Subcutaneous abdominal adipose tissue (tissue), 5 donors: ENCODE measurements at regions not wholly inside any gene's neighbourhood (a gene's known extent, or its start where the extent isn't known, plus 50 kb on each side); places are given as distances from the start of the nearest gene placed in this dataset.

Experiments
- H3K27ac ChIP-seq: one replicate; pipeline ENCODE4 v1.7.0; 2013; ENCODE audit warnings: low read depth, mild to moderate bottlenecking, inconsistent platforms, low read length, moderate library complexity
- H3K27me3 ChIP-seq, 5 donors: one replicate each; pipeline ENCODE4 v1.7.0; 2013; ENCODE audit warnings: low read length in 5 of 5, inconsistent platforms in 1 of 5; ENCODE audit not compliant: control insufficient read depth in 5 of 5, insufficient read depth in 4 of 5
- H3K36me3 ChIP-seq, 5 donors: one replicate each; pipeline ENCODE4 v1.7.0; 2013; ENCODE audit warnings: low read length in 5 of 5; ENCODE audit not compliant: control insufficient read depth in 5 of 5, insufficient read depth in 5 of 5
- H3K4me1 ChIP-seq, 5 donors: one replicate each; pipeline ENCODE4 v1.7.0; 2013; ENCODE audit warnings: low read length in 5 of 5, mild to moderate bottlenecking in 3 of 5, moderate library complexity in 1 of 5; ENCODE audit not compliant: control insufficient read depth in 5 of 5, insufficient read depth in 5 of 5
- H3K4me3 ChIP-seq, 5 donors: one replicate each; pipeline ENCODE4 v1.7.0; 2013; ENCODE audit warnings: low read length in 5 of 5, low read depth in 1 of 5
- H3K9ac ChIP-seq, 5 donors: one replicate each; pipeline ENCODE4 v1.7.0; 2013; ENCODE audit warnings: low read length in 5 of 5, mild to moderate bottlenecking in 4 of 5, moderate library complexity in 3 of 5
- H3K9me3 ChIP-seq, 5 donors: one replicate each; pipeline ENCODE4 v1.7.0; 2013; ENCODE audit warnings: low read length in 5 of 5; ENCODE audit not compliant: control insufficient read depth in 5 of 5
- donor health status: healthy.
- donor health status: healthy.
- donor health status: healthy.
- donor health status: healthy.
- donor health status: healthy.

GRCh38 chr6:1510239-1510638, 99.5 kb upstream of the FOXC1 start:
- H3K9me3 ChIP-seq: peaks cover 0 to 3% (median 0%) of the 10 kb centered on the region in 5 donors
- no peak overlapping the region for H3K4me3 ChIP-seq
- no peaks in the 10 kb centered on the region for H3K4me1 ChIP-seq
- no peak overlapping the region for H3K27ac ChIP-seq
- no peaks in the 10 kb centered on the region for H3K36me3 ChIP-seq
- H3K9ac ChIP-seq: no peak overlapping the region
- H3K27me3 ChIP-seq: peaks cover 0 to 16% (median 8%) of the 10 kb centered on the region in 5 donors

- H3K9me3 ChIP-seq: peaks cover 0 to 8% (median 0%) of the 10 kb centered on the region in 5 donors
- H3K27ac ChIP-seq: no peak overlapping the region
- H3K27me3 ChIP-seq: peaks cover 0 to 12% (median 6%) of the 10 kb centered on the region in 5 donors
- no peaks in the 10 kb centered on the region for H3K36me3 ChIP-seq
- H3K4me1 ChIP-seq: no peaks in the 10 kb centered on the region
- H3K9ac ChIP-seq: no peak overlapping the region
- H3K4me3 ChIP-seq: no peak overlapping the region
Measured at GRCh38 chr6:1513215-1513780, 96.4 kb upstream of the FOXC1 start.

- Histone ChIP-seq H3K9ac (no peak overlapping the region), H3K4me1 (no peaks in the 10 kb centered on the region), H3K36me3 (no peaks in the 10 kb centered on the region), H3K27me3 (peaks cover 0 to 12% (median 5%) of the 10 kb centered on the region in 5 donors), H3K9me3 (peaks cover 0 to 8% (median under 1%) of the 10 kb centered on the region in 5 donors), H3K27ac (no peak overlapping the region), H3K4me3 (no peak overlapping the region)
Measured at GRCh38 chr6:1514078-1514477, 95.6 kb upstream of the FOXC1 start.

- H3K4me1 ChIP-seq: no peaks in the 10 kb centered on the region
Measured at GRCh38 chr6:1515280-1515679, 94.4 kb upstream of the FOXC1 start.

GRCh38 chr6:1515781-1516180, 93.9 kb upstream of the FOXC1 start:
- Histone ChIP-seq H3K27ac (no peak overlapping the region), H3K27me3 (peaks cover 2 to 9% (median 5%) of the 10 kb centered on the region in 5 donors), H3K4me1 (no peaks in the 10 kb centered on the region), H3K4me3 (no peak overlapping the region), H3K9ac (no peak overlapping the region), H3K9me3 (peaks cover 3 to 8% (median 5%) of the 10 kb centered on the region in 5 donors), H3K36me3 (no peaks in the 10 kb centered on the region)

More at GRCh38 chr6:1515280-1515679, 94.4 kb upstream of the FOXC1 start:
- H3K27me3 ChIP-seq: peaks cover 0 to 10% (median 5%) of the 10 kb centered on the region in 5 donors
- H3K9me3 ChIP-seq: peaks cover 3 to 8% (median 5%) of the 10 kb centered on the region in 5 donors
- H3K4me3 ChIP-seq: no peak overlapping the region
- H3K27ac ChIP-seq: no peak overlapping the region
- H3K36me3 ChIP-seq: no peaks in the 10 kb centered on the region
- H3K9ac ChIP-seq: no peak overlapping the region

GRCh38 chr6:1516742-1517520, 92.8 kb upstream of the FOXC1 start:
- Histone ChIP-seq H3K4me1 (no peaks in the 10 kb centered on the region), H3K27ac (no peak overlapping the region), H3K9me3 (peaks cover 3 to 8% (median 5%) of the 10 kb centered on the region in 5 donors), H3K4me3 (no peak overlapping the region), H3K27me3 (peaks cover 0 to 8% (median 4%) of the 10 kb centered on the region in 5 donors), H3K9ac (no peak overlapping the region), H3K36me3 (no peaks in the 10 kb centered on the region)

GRCh38 chr6:1518855-1519254, 90.9 kb upstream of the FOXC1 start:
- Histone ChIP-seq H3K27me3 (peaks cover 2 to 23% (median 16%) of the 10 kb centered on the region in 5 donors), H3K9me3 (peaks cover 3 to 8% (median 5%) of the 10 kb centered on the region in 5 donors), H3K4me1 (peaks cover 0 to 3% (median 0%) of the 10 kb centered on the region in 5 donors), H3K27ac (no peak overlapping the region), H3K9ac (no peak overlapping the region), H3K4me3 (no peak overlapping the region), H3K36me3 (no peaks in the 10 kb centered on the region)

- H3K27me3 ChIP-seq: peaks cover 0 to 23% (median 16%) of the 10 kb centered on the region in 5 donors
- no peak overlapping the region for H3K9ac ChIP-seq
- no peak overlapping the region for H3K4me3 ChIP-seq
- H3K4me1 ChIP-seq: peaks cover 0 to 9% (median 6%) of the 10 kb centered on the region in 5 donors
- no peak overlapping the region for H3K27ac ChIP-seq
- peaks cover 3 to 8% (median 5%) of the 10 kb centered on the region in 5 donors for H3K9me3 ChIP-seq
- H3K36me3 ChIP-seq: no peaks in the 10 kb centered on the region
Measured at GRCh38 chr6:1519597-1519996, 90.1 kb upstream of the FOXC1 start.

GRCh38 chr6:1522779-1523178, 86.9 kb upstream of the FOXC1 start:
- Histone ChIP-seq H3K27me3 (peaks cover 0 to 23% (median 16%) of the 10 kb centered on the region in 5 donors), H3K9ac (no peak overlapping the region), H3K36me3 (no peaks in the 10 kb centered on the region), H3K4me1 (peaks cover 8 to 26% (median 24%) of the 10 kb centered on the region in 5 donors), H3K4me3 (no peak overlapping the region), H3K9me3 (peaks cover 3 to 5% (median 3%) of the 10 kb centered on the region in 5 donors), H3K27ac (no peak overlapping the region)

- Histone ChIP-seq H3K4me3 (peak overlapping the region; percentile 16 to 53 (median 47)), H3K36me3 (no peaks in the 10 kb centered on the region), H3K4me1 (peaks cover 8 to 26% (median 24%) of the 10 kb centered on the region in 5 donors), H3K9me3 (peaks cover 0 to 5% (median 3%) of the 10 kb centered on the region in 5 donors), H3K27me3 (peaks cover 0 to 23% (median 16%) of the 10 kb centered on the region in 5 donors), H3K9ac (no peak overlapping the region), H3K27ac (no peak overlapping the region)
Measured at GRCh38 chr6:1524040-1524480, 85.7 kb upstream of the FOXC1 start.
